NCI-H2081 (cell line): ENCODE measurements at regions not wholly inside any gene's neighbourhood (a gene's known extent, or its start where the extent isn't known, plus 50 kb on each side); places are given as distances from the start of the nearest gene placed in this dataset.

Source experiments
- DNase-seq, 2 experiments: peaks; one replicate each; lab custom pipeline; 2025; lab: John Stamatoyannopoulos, UW

DNA sequence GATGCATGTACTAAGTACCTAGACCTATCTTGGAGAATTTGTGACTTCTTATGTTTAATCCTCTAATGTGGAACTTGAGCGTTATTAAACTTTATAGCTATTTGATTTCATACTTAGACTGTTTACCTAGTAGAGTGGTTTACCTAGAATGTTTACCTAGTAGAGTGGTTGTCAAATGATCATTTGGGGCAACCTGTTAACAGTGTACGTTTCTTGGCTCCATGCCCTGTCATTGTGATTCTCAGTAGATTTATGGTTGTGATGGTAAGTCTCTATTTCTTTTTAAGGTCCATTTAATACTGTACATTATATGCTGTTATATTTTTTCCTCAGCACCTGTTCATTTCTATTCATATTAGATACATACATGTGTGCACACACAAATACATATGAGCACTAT, 233.0 kb upstream of the MAD2L1 start:
- DNase-seq: peak; percentile 43 to 84

DNA sequence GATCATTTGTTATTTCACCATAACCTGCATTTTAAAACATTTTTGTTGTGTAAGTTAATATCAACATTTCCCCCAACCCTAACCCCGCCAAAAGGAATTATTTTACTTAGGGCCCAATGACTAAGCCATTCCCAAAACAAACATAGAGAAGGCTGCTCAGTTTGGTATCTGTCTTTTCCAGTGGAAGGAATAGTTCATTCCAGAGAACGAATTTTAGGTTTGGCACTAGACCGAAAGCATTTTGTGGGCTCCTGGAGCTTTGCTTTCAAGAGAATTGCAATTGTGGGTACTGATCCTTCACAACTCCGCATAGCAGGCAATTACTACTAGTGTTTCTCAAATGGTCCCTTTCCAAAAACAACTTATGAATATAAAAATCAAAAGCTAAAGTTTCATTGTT, 226.7 kb upstream of the MAD2L1 start:
- DNase-seq: no peak

DNA sequence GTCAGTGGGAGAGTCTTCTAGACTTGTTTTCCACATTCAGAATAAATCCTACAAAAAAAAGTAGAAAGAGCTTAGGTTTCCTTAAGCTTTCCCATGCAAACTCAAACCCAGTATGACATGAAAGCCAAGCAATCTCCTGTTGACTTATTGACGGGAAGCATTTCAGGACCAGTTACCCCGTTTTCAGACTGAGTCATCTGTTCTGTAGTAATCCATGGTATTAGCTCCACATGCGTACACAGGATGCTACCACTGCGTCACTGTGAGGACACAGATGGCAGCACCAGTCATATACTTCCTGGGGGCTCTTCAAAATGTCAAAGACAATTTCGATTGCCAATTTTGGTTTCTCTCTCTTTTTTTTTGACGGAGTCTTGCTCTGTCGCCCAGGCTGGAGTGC, 224.9 kb upstream of the MAD2L1 start:
- no peak for DNase-seq

DNA sequence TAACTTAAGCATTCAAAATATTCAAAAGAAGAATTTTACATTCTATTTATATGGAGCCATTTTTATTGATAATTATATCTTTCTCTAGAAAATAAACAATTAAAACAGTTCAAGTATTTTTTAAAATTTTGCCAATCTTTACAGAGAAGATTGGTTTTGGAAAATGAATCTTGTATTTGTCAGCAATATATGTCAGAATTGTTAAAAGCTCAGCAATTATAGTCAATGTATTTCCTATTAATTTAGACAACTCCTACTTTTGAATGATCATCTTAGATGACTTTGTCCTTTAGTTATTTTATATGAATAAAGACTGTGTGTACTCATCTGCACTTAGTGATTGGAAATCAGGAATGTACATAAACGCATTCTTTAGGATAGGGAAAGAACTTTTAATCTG, 223.9 kb upstream of the MAD2L1 start:
- DNase-seq: no peak

DNA sequence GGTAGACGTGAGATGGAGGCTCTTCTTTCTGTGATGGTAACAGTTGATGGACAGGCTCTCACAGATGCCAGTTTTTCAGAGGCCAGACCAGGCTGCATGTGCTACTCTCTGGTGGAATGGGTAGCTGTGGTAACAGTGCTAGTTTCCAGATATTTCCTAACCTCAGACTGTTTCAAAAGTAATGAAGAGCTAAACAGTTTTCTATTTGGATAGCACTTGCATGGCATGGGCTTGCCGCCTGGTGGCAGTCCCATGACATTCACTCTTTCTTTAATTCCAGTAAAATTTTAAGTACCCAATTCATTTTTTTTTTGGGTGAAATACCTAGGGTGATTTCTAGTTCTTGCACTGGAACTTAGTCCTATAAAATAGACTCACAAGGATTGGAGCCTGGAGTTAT, 220.2 kb upstream of the MAD2L1 start:
- DNase-seq: no peak

DNA sequence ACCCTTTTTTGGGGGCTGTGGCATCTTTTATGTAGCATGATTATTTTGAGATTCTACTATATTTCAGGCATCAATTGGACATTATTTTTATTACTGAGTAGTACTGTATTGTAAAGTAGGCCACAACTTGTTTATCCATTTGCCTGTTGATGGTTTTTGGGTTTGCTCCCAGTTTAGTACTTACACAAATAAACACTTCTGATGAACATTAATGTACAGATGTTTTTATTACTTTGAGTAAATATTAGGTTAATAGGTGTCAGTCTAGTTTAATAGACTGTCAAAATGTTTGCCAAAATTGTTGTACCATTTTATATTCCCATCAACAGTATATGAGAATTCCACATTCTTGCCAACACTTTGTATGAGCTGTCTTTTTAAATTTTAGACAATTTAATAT, 214.9 kb upstream of the MAD2L1 start:
- no peak for DNase-seq

DNA sequence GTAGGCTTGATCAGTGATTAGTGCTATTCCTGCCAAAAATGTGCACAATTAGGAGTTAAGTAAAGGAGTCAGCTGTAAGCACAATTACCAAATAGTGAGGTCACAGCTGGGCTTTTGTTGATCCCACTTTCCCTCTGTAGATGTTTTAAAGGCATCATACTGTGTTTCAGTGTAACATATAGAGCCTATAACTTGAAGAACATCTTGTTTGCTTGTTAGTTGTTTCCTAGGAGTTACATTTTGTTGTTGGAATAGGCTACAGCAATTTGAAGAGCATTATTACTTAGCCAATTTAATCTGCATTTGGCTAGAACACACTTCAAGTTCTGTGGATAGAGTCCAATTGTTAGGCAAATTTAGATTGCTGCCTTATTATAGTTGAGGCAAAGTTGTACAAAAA, 210.7 kb upstream of the MAD2L1 start:
- peak in 1 of 2 experiments; percentile 20 for DNase-seq

DNA sequence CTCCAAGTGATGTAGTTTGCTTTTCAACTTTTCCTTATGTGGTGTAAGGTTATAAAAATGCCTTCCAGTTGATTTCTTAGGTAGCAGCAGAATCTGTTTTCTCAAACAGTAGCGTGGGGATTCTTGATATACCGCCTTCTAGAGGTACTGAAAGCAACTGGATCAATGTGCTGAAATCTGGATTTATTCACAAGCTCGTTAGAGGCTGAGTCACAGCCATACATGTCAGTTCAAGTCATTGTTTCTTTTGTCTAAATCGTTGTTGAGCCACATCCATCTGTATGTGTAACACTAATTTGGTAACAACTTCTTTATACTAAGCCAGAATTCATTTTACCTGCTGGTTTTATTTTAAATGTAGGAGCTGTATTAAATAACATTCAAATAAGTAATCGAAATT, 200.0 kb upstream of the MAD2L1 start:
- DNase-seq: no peak

DNA sequence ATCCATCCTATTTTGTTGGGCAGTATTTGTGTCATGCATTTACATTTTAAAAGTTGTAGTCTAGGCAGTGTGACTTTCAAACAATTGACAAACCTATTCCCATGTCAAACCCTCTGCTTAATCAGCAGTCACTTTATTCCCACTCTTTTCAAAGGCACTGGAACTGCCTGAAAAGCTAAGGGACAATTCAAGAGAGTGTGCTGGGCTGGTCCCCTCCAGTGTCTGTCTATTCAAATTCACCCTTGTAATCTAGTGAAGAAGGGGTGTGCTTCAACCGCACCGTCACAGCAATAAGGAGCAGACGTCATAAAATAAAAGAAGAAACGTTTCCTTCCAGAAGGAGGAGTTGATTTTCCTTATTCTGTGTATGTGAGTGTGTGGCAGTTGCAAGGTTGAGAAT, 197.0 kb upstream of the MAD2L1 start:
- no peak for DNase-seq

DNA sequence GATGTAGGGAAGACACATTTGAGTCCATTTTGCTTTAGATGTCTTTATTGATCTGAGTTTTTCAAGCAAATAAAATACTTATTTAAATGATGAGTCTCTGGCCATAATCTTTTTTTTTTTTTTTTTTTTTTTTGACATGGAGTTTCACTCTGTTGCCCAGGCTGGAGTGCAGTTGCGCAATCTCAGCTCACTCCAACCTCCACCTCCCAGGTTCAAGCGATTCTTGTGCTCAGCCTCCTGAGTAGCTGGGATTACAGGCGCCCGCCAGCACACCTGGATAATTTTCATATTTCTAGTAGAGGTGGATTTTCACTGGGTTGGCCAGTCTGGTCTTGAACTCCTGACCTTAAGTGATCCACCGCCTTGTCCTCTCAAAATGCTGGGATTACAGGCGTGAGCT, 194.5 kb upstream of the MAD2L1 start:
- DNase-seq: no peak

DNA sequence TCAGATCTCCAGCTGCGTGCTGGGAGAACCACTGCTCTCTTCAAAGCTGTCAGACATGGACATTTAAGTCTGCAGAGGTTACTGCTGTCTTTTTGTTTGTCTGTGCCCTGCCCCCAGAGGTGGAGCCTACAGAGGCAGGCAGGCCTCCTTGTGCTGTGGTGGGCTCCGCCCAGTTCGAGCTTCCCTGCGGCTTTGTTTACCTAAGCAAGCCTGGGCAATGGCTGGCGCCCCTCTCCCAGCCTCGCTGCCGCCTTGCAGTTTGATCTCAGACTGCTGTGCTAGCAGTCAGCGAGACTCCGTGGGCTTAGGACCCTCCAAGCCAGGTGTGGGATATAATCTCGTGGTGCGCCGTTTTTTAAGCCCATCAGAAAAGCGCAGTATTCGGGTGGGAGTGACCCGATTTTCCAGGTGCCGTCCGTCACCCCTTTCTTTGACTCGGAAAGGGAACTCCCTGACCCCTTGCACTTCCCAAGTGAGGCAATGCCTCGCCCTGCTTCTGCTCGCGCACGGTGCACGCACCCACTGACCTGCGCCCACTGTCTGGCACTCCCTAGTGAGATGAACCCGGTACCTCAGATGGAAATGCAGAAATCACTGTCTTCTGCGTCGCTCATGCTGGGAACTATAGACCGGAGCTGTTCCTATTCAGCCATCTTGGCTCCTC, 189.6 kb upstream of the MAD2L1 start:
- peak; percentile 40 to 72 for DNase-seq

DNA sequence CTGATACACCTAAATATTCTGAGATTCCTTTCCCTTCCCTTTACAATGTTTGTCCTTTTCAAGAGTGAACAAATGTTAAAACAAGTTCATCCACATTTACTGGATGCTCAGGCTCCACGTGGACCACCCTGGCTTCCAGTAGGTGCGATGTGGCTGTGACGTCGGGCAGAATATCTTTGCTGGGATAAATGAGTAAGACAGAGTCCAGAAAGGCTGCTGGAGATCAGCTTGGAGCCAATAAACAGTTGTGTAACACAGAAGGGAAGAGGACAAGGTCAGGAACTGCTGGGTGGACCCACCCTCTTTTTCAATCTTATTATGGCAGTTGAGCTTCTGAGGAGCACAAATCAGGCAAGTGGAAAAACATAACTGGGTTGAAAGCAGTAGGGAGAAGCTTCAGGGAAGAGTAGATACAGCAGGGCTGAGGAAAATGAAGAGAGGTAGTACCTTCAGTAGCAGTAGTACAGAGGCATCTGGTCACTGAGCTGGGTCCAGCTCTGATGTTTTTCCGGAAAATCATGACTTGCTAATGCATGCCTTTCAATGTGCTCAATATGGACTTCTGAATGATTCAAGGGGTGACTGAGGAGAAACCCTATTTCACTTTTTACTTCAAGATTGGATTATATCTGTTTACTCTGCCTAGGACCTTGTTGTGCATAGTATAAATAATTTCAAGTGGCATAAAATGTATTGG, 171.8 kb upstream of the MAD2L1 start:
- no peak for DNase-seq

DNA sequence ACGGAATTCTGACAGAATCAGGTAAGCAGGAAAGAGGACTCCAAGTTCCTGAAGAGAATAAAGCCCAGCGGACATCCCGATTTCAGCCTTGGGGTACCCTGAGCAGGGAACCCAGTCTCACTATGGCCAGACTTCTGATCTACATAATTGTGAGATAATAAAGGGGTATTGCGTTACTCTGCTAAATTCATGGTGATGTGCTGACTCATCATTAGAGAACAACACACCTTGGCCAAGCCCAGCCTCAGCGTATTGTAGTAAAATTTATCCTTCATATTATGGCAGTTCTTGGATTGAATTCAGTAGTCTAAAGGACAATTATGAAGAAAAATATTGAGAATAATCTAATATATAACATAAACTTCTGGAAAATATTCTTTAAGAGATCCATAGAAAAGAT, 170.2 kb upstream of the MAD2L1 start:
- DNase-seq: no peak

DNA sequence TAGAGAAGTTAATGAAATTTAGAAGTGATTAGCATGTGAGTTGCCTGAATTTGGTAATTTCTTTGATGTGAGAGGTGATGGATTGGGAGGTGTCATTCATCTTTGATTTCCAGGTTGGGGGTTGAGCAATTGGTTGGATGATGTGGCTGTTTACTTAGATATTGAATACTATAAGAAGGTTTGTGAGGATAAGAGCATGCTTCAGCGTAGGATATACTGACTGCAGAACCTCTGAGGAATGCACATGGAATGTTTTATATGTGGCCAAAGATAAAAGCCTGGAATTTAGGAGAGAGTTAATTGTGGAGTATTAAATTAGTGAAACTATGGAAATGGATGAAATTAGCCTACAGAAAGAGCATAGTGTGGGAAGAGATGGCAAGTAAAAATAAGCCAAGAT, 165.4 kb upstream of the MAD2L1 start:
- DNase-seq: no peak

DNA sequence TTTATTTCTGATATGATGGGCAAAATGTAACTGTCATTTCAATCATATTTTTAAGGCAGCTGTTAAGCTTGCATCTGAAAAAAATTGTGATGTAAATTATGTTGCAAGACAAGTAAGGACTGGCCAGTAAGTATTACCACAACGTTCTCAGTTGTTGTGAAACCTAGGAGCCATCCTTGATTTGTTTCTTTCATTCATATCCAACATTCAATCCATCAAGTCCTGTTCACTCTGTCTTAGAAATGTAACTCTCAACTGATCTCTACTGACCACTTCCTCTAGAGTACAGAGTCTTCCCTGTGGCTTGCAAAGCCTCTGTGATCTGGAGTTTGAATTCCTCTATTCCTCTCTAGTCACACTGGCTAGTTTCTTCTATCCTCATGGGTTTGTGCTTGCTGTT, 161.4 kb upstream of the MAD2L1 start:
- no peak for DNase-seq

DNA sequence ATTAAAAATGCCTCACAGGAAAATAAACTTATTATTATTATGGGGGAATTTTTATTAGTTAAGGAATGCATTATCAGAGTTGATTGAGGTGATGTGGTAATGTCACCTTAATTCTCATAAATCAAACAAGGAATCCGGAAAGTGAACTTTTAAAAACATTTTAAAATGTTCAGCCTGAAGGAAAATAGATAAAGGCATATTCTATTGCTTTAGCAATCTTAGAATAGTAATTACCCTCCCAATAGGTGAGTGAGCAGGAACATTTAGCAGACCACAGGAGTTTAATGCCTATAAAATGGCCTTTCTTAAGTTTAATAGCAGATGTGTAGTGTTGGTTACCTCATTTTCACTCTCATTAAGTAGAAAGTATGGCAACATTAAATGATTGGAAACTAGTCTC, 160.9 kb upstream of the MAD2L1 start:
- DNase-seq: no peak

DNA sequence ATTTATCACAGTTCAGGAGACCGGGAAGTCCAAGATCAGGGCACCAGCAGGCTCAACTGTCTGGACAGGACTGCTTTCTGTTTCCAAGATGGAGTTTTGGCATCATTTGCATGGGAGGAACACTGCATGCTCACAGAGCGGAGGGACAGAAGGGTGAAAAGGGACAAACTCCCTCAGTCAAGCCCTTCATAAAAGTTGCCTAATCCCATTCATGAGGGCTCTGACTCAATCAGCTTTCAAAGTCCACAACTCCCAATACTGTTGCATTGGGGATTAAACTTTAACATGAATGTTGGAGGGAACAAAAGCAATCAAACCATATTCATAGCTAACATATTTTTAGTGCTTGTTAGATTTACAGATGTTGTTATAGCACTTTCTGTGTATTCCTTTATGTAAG, 158.9 kb upstream of the MAD2L1 start:
- no peak for DNase-seq

DNA sequence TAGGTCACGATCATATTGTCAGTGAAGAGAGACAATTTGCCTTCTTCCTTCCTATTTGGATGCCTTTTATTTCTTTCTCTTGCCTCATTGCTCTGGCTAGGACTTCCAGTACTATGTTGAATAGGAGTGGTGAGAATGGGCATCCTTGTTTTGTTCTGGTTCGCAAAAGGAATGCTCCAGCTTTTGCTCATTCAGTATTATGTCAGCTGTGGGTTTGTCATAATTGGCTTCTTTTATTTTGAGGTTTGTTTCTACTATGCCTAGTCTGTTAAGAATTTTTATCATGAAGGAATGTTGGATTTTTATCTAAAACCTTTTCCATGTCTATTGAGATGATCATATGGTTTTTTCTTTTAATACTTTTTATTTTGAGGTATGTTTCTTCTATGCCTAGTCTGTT, 152.3 kb upstream of the MAD2L1 start:
- no peak for DNase-seq

DNA sequence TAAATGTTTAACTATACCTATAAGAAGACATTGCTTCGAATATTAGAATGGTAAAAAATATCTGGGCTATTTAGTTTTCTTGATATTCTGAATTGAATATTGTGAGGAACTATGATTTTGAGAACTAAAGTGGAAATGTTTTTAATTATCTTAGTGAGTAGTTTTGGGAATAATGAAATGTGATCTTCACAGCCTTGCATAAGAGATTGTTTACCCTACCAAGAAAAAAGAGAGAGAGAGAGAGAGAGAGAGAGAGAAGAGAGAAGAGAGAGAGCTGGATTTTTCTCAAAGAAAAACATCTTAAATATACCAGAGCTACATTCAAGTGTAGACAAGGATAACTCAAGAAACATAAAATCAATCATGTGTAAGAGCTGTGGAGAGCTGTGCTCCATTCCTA, 148.7 kb upstream of the MAD2L1 start:
- DNase-seq: no peak

DNA sequence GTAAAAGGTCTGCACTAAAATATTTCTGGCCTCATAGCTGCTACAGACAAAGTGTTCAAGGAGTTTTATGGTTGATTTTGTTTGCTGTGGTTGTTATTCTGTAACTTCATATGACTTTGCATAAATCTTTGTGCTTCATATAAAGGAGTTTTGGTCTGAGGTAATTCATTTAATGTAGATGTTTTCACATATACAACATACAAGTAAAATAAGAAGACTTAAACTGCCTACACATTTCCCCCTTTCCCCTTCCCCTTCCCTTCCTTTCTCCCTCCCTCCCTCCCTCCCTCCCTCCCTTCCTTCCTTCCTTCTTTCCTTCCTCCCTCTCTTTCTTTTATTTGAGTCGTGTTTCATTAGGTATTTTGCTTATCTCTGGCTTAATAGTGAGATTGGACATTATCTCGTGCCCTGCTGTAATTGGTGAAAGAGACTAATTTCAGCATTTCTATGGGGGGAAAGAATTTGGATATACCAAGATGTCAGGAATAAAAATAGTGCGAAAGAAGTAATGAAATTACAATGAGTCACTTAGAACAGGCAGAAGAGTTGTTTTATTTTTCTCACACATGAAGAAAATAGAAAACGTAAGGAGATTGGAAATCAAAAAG, 144.9 kb upstream of the MAD2L1 start:
- DNase-seq: no peak

DNA sequence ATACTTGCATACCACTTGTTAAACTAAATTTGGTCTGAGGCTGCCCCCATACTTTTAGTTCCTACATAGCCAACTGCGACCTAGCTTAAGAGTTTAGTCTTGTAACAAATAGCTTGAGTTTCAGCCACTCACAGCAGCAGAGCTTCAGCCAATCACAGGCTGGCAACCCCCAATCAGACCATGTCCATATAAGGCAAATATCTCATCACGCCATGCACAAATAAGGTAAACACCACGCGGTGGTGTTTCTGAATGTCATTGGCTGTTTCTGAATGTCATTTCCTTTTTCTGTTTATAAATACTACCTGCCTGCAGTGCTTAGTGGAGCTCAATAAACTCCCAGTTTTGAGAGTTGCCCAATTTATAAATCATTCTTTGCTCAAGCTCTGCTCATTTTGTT, 143.1 kb upstream of the MAD2L1 start:
- no peak for DNase-seq

DNA sequence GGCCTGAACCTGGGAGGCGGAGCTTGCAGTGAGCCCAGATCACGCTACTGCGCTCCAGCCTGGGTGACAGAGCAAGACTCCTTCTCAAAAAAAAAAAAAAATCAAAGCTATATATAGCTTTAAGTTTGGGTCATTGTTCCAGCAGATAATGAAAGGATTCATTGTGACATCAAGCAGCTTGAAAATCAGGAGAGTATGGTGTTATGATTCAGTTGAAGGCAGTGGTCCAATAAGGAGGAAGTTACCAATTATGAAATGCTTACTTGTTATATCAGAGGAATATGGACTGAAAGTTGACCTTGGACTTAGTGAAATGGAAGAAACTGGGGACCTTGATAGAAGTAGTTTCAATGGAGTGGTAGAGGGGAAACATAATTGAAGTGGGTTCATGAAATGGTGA, 140.4 kb upstream of the MAD2L1 start:
- no peak for DNase-seq

DNA sequence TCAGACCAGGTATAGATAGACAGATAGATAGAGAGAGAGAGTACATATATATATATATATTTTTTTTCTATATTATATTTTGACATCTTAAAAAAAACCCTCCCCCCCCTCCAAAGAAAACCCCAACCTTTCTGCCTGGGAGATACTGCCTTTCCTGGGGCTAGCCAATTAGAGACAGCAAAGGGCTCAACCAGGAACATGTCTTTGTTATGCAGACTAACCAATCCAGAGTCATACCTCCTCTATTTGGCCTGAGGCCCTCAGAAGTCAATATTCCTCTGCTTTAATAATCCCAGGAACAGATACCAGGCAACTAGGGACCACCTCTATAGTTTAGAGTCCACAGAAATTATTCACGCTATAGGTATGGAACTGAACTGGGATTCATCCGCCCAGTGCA, 135.6 kb upstream of the MAD2L1 start:
- DNase-seq: no peak
